Upper lobe of left lung (tissue), 4 donors: ENCODE measurements at regions not wholly inside any gene's neighbourhood (a gene's known extent, or its start where the extent isn't known, plus 50 kb on each side); places are given as distances from the start of the nearest gene placed in this dataset.

Source experiments
- CTCF ChIP-seq, 6 experiments: fragments of 450-650 bp in 4 of 6; fragments of 200-600 bp in 2 of 6; sonication (generic) in 2 of 6; IDR thresholded peaks; one replicate each; pipeline ENCODE4 v1.5.1; 2016 to 2019; ENCODE audit warnings: antibody characterized with exemption in 6 of 6
- POLR2AphosphoS5 ChIP-seq, 2 donors: sonication (generic); formaldehyde crosslinking; IDR thresholded peaks; one replicate each; pipeline ENCODE4 v1.5.1; 2017; ENCODE audit warnings: antibody characterized with exemption in 2 of 2

- TF ChIP-seq CTCF (IDR thresholded peaks at IDR 0.05) (no peak), POLR2AphosphoS5 (IDR thresholded peaks at IDR 0.05) (no peak)
Measured at GRCh38 chr6:12431023-12431422, 140.9 kb downstream of the EDN1 start.
